A673 (cell line): ENCODE measurements at regions not wholly inside any gene's neighbourhood (a gene's known extent, or its start where the extent isn't known, plus 50 kb on each side); places are given as distances from the start of the nearest gene placed in this dataset.

Experiments
- BruUV-seq: library from RNA; stranded (reverse); fragments of 400-500 nt; replicated peaks from 2 replicates; lab custom pipeline; 2021; lab: Mats Ljungman, UMichigan
- CTCF ChIA-PET: fragments of 300-600 bp; sonication (Branson Sonifier 250); formaldehyde crosslinking; loops from one replicate; lab custom pipeline; 2022; ENCODE audit warnings: antibody characterized with exemption; lab: Charles Lee
- POLR2A ChIA-PET: fragments of 300-600 bp; sonication (Branson Sonifier 250); formaldehyde crosslinking; loops from one replicate; lab custom pipeline; 2022; ENCODE audit warnings: antibody characterized with exemption; ENCODE audit not compliant: low non-redundant PET; lab: Charles Lee
- DNase-seq: peaks from one replicate; pipeline ENCODE4 v3.0.0-alpha.2; 2015; ENCODE audit warnings: low spot score
- H3K27ac ChIP-seq: fragments of 200-600 bp; sonication (generic); 2 replicates; pipeline ENCODE4 v1.5.1; 2016; ENCODE audit warnings: mixed run types, low read depth, mild to moderate bottlenecking, mixed read lengths, antibody characterized with exemption, low read length; ENCODE audit not compliant: poor library complexity, severe bottlenecking
- H3K27me3 ChIP-seq: fragments of 200-600 bp; sonication (generic); replicated peaks from 2 replicates; pipeline ENCODE4 v1.6.1; 2017; ENCODE audit warnings: mixed run types, low read depth, mild to moderate bottlenecking, mixed read lengths, antibody characterized with exemption, low read length; ENCODE audit not compliant: insufficient read depth, poor library complexity
- H3K36me3 ChIP-seq: fragments of 200-600 bp; sonication (generic); 2 replicates; pipeline ENCODE4 v1.6.1; 2016; ENCODE audit warnings: mixed run types, mild to moderate bottlenecking, mixed read lengths, antibody characterized with exemption, low read length; ENCODE audit not compliant: insufficient read depth, poor library complexity, severe bottlenecking
- H3K4me1 ChIP-seq: fragments of 200-600 bp; sonication (generic); 2 replicates; pipeline ENCODE4 v1.6.1; 2017; ENCODE audit warnings: mixed run types, mild to moderate bottlenecking, mixed read lengths, antibody characterized with exemption, low read length; ENCODE audit not compliant: insufficient read depth, poor library complexity, severe bottlenecking
- H3K4me3 ChIP-seq: fragments of 200-600 bp; sonication (generic); 2 replicates; pipeline ENCODE4 v1.5.1; 2016; ENCODE audit warnings: low read depth, mixed run types, mild to moderate bottlenecking, mixed read lengths, low read length; ENCODE audit not compliant: poor library complexity, severe bottlenecking
- H3K9me3 ChIP-seq: fragments of 200-600 bp; sonication (generic); 2 replicates; pipeline ENCODE4 v1.6.1; 2016; ENCODE audit warnings: mixed run types, low read depth, mild to moderate bottlenecking, mixed read lengths, antibody characterized with exemption, low read length; ENCODE audit not compliant: poor library complexity, severe bottlenecking
- CTCF ChIP-seq: fragments of 300-800, 200-600 bp; sonication (generic); conservative IDR thresholded peaks from 2 replicates; pipeline ENCODE4 v1.5.1; 2017; ENCODE audit warnings: low read depth, mild to moderate bottlenecking, antibody characterized with exemption, low read length, moderate library complexity, mixed read lengths
- EZH2 ChIP-seq: fragments of 200-600 bp; sonication (generic); IDR thresholded peaks from 2 replicates; pipeline ENCODE4 v1.6.1; 2017; ENCODE audit warnings: borderline replicate concordance, low read depth, mild to moderate bottlenecking, mixed read lengths, antibody characterized with exemption, low read length; ENCODE audit not compliant: poor library complexity, severe bottlenecking
- intact Hi-C: fragments of 100-400 bp; cut with micrococcal nuclease; formaldehyde crosslinking; loops from one replicate; pipeline ENCODE4 v1.10.0; 2022; ENCODE audit not compliant: unreplicated experiment

GRCh38 chr10:44005788-44006099 is 357.1 kb upstream of the ZNF32 start:
- BruUV-seq, result no TSS peak
- Histone ChIP-seq H3K27ac (no peak overlapping the region), H3K9me3 (no peaks in the 10 kb centered on the region), H3K36me3 (no peaks in the 10 kb centered on the region), H3K27me3 (no peaks in the 10 kb centered on the region), H3K4me3 (no peak overlapping the region), H3K4me1 (no peaks in the 10 kb centered on the region)
- DNase-seq, result no peak
- TF ChIP-seq CTCF, result no peak
- TF ChIP-seq EZH2, result no peak
- intact Hi-C loops, result no loop called here
- POLR2A ChIA-PET, result no interaction called here
- CTCF ChIA-PET, result no interaction called here

GRCh38 chr10:44004913-44005787 is 356.5 kb upstream of the ZNF32 start:
- ChIA-PET POLR2A (no interaction called here), CTCF (no interaction called here)
- no peak for DNase-seq
- Histone ChIP-seq H3K36me3 (no peaks in the 10 kb centered on the region), H3K27ac (no peak overlapping the region), H3K4me3 (no peak overlapping the region), H3K4me1 (no peaks in the 10 kb centered on the region), H3K27me3 (no peaks in the 10 kb centered on the region), H3K9me3 (no peaks in the 10 kb centered on the region)
- intact Hi-C loops, result no loop called here
- no peak for TF ChIP-seq CTCF
- no peak for TF ChIP-seq EZH2
- BruUV-seq, result no TSS peak

- no peak for DNase-seq
- CTCF ChIA-PET, result no interaction called here
- Histone ChIP-seq H3K4me3 (no peak overlapping the region), H3K9me3 (no peaks in the 10 kb centered on the region), H3K27ac (no peak overlapping the region), H3K27me3 (no peaks in the 10 kb centered on the region), H3K4me1 (no peaks in the 10 kb centered on the region), H3K36me3 (no peaks in the 10 kb centered on the region)
- no TSS peak for BruUV-seq
- POLR2A ChIA-PET, result no interaction called here
- intact Hi-C loops, result no loop called here
- TF ChIP-seq CTCF, result no peak
- no peak for TF ChIP-seq EZH2
These were observed 349.5 kb upstream of the ZNF32 start for GRCh38 chr10:43998021-43998809.
